GM23338 (cell line): ENCODE measurements at regions not wholly inside any gene's neighbourhood (a gene's known extent, or its start where the extent isn't known, plus 50 kb on each side); places are given as distances from the start of the nearest gene placed in this dataset.
"Not testable (repeated sequence)": the region's sequence is repeated elsewhere in the genome, so short reads cannot be mapped to it uniquely, and the experiment has no call there.

Source experiments
- ATAC-seq: fragments of 200-7000 bp; cut with Tn5 transposase; 3 replicates; pipeline ENCODE4 v1.9.1; 2020
- DNase-seq: peaks from one replicate; pipeline ENCODE4 v3.0.0-alpha.2; 2015; ENCODE audit warnings: low spot score
- H2AFZ ChIP-seq: fragments of 200-600 bp; sonication (generic); 2 replicates; pipeline ENCODE4 v1.8.0; 2016; ENCODE audit warnings: antibody characterized with exemption, mild to moderate bottlenecking, moderate library complexity
- H3F3A ChIP-seq: fragments of 200-600 bp; sonication (generic); replicated peaks from 2 replicates; pipeline ENCODE4 v1.8.0; 2017; ENCODE audit warnings: antibody characterized with exemption, mixed run types, low read depth
- H3K27ac ChIP-seq: fragments of 200-600 bp; sonication (generic); 2 replicates; pipeline ENCODE4 v1.6.1; 2016; ENCODE audit warnings: low read depth
- H3K27me3 ChIP-seq: fragments of 200-600 bp; sonication (generic); 2 replicates; pipeline ENCODE4 v1.8.0; 2016; ENCODE audit warnings: mild to moderate bottlenecking, mixed run types, moderate library complexity; ENCODE audit not compliant: insufficient read depth
- H3K36me3 ChIP-seq: fragments of 200-600 bp; sonication (generic); 2 replicates; pipeline ENCODE4 v1.8.0; 2016; ENCODE audit warnings: mild to moderate bottlenecking; ENCODE audit not compliant: insufficient read depth
- H3K4me1 ChIP-seq: fragments of 200-600 bp; sonication (generic); 2 replicates; pipeline ENCODE4 v1.8.0; 2016; ENCODE audit warnings: mild to moderate bottlenecking, moderate library complexity; ENCODE audit not compliant: insufficient read depth
- H3K4me2 ChIP-seq: fragments of 200-600 bp; sonication (generic); 2 replicates; pipeline ENCODE4 v1.7.1; 2017; ENCODE audit warnings: mixed run types
- H3K4me3 ChIP-seq: fragments of 200-600 bp; sonication (generic); 2 replicates; pipeline ENCODE4 v1.6.1; 2016; ENCODE audit warnings: mixed run types
- H3K79me2 ChIP-seq: fragments of 200-600 bp; sonication (generic); replicated peaks from 2 replicates; pipeline ENCODE4 v1.8.0; 2017; ENCODE audit warnings: mild to moderate bottlenecking; ENCODE audit not compliant: insufficient read depth
- H3K9me2 ChIP-seq: fragments of 200-600 bp; sonication (generic); 2 replicates; pipeline ENCODE4 v1.8.0; 2017; ENCODE audit not compliant: insufficient read depth
- H4K20me1 ChIP-seq: fragments of 200-600 bp; sonication (generic); replicated peaks from 2 replicates; pipeline ENCODE4 v1.8.0; 2017; ENCODE audit warnings: mild to moderate bottlenecking; ENCODE audit not compliant: insufficient read depth
- H3K27ac Mint-ChIP-seq: 2 replicates; pipeline ENCODE4 v1.8.0; 2020; ENCODE audit warnings: inconsistent platforms, mild to moderate bottlenecking, moderate library complexity, mixed read lengths
- H3K27me3 Mint-ChIP-seq: 3 replicates; pipeline ENCODE4 v1.8.0; 2022; ENCODE audit warnings: low read depth, mild to moderate bottlenecking, moderate library complexity, mixed read lengths, inconsistent platforms; ENCODE audit not compliant: insufficient read depth, poor library complexity
- H3K36me3 Mint-ChIP-seq: 3 replicates; pipeline ENCODE4 v1.8.0; 2021; ENCODE audit warnings: low read depth, mild to moderate bottlenecking, inconsistent platforms, moderate library complexity, mixed read lengths
- H3K4me1 Mint-ChIP-seq: 3 replicates; pipeline ENCODE4 v1.8.0; 2020; ENCODE audit warnings: mild to moderate bottlenecking, inconsistent platforms, mixed read lengths
- H3K4me3 Mint-ChIP-seq: 3 replicates; pipeline ENCODE4 v1.8.0; 2021; ENCODE audit warnings: moderate library complexity, mild to moderate bottlenecking, inconsistent platforms, mixed read lengths
- H3K9me3 Mint-ChIP-seq: 3 replicates; pipeline ENCODE4 v1.8.0; 2020; ENCODE audit warnings: moderate library complexity, mild to moderate bottlenecking, inconsistent platforms, mixed read lengths
- CTCF ChIP-seq, 2 experiments: fragments of 200-600 bp in 1 of 2; sonication (generic) in 1 of 2; conservative IDR thresholded peaks; 2 replicates each; pipeline versions ENCODE4 v1.5.1 to v1.6.1; 2016 to 2017; ENCODE audit warnings: antibody characterized with exemption in 2 of 2, low read depth in 2 of 2, mild to moderate bottlenecking in 2 of 2, moderate library complexity in 1 of 2
- ETS1 ChIP-seq: IDR thresholded peaks from 2 replicates; pipeline ENCODE4 v1.6.1; 2016; ENCODE audit warnings: antibody characterized with exemption
- JUNB ChIP-seq: IDR thresholded peaks from one replicate; pipeline ENCODE4 v1.6.1; 2016; ENCODE audit warnings: antibody characterized with exemption; ENCODE audit not compliant: unreplicated experiment
- NANOG ChIP-seq: IDR thresholded peaks from 2 replicates; pipeline ENCODE4 v1.6.1; 2016; ENCODE audit warnings: antibody characterized with exemption, borderline replicate concordance
- POLR2AphosphoS5 ChIP-seq: IDR thresholded peaks from 2 replicates; pipeline ENCODE4 v1.6.1; 2016; ENCODE audit warnings: antibody characterized with exemption, low read depth
- STAT1 ChIP-seq: IDR thresholded peaks from one replicate; pipeline ENCODE4 v1.6.1; 2016; ENCODE audit warnings: antibody characterized with exemption; ENCODE audit not compliant: unreplicated experiment
- ZNF331 ChIP-seq: fragments of 250-450 bp; sonication (Bioruptor Pico); IDR thresholded peaks from 2 replicates; pipeline ENCODE4 v1.5.0; 2020; ENCODE audit warnings: low read depth, mild to moderate bottlenecking, moderate library complexity
- TF ChIP-seq, protein P1 (sequence below): IDR thresholded peaks from one replicate; pipeline ENCODE4 v1.6.1; 2018; ENCODE audit warnings: antibody characterized with exemption; ENCODE audit not compliant: unreplicated experiment

- not testable (repeated sequence) for H3K4me3 Mint-ChIP-seq, H3K4me3 ChIP-seq, H3K27me3 Mint-ChIP-seq, H3K4me2 ChIP-seq, H3K27ac ChIP-seq, H2AFZ ChIP-seq, H3K9me3 Mint-ChIP-seq, ATAC-seq, H3F3A ChIP-seq, H4K20me1 ChIP-seq, H3K4me1 Mint-ChIP-seq, H3K27me3 ChIP-seq, DNase-seq, H3K9me2 ChIP-seq, H3K4me1 ChIP-seq, H3K79me2 ChIP-seq, H3K36me3 ChIP-seq, H3K27ac Mint-ChIP-seq, H3K36me3 Mint-ChIP-seq
These were observed 97.8 kb upstream of the MMADHC start for GRCh38 chr2:149685401-149685800.

- ATAC-seq (no peak), DNase-seq (no peak)
- H3K4me3 ChIP-seq = no peak overlapping the region
- no peak overlapping the region for H3K27ac ChIP-seq
- no peaks in the 10 kb centered on the region for H3K27me3 ChIP-seq
- no peaks in the 10 kb centered on the region for H3K36me3 ChIP-seq
- no peak overlapping the region for H3K4me2 ChIP-seq
- Mint-ChIP-seq H3K4me1 (no peaks in the 10 kb centered on the region), H3K36me3 (no peaks in the 10 kb centered on the region), H3K27me3 (no peaks in the 10 kb centered on the region), H3K27ac (no peak overlapping the region), H3K9me3 (no peaks in the 10 kb centered on the region), H3K4me3 (no peak overlapping the region)
- H4K20me1 ChIP-seq = no peaks in the 10 kb centered on the region
- no peaks in the 10 kb centered on the region; the same call in 1 of the 2 replicates for H3K9me2 ChIP-seq
- H2AFZ ChIP-seq = no peak overlapping the region
- no peaks in the 10 kb centered on the region for H3F3A ChIP-seq
- TF ChIP-seq JUNB (no peak), NANOG (no peak), ETS1 (no peak), POLR2AphosphoS5 (no peak)
- TF ChIP-seq, protein P1, sequence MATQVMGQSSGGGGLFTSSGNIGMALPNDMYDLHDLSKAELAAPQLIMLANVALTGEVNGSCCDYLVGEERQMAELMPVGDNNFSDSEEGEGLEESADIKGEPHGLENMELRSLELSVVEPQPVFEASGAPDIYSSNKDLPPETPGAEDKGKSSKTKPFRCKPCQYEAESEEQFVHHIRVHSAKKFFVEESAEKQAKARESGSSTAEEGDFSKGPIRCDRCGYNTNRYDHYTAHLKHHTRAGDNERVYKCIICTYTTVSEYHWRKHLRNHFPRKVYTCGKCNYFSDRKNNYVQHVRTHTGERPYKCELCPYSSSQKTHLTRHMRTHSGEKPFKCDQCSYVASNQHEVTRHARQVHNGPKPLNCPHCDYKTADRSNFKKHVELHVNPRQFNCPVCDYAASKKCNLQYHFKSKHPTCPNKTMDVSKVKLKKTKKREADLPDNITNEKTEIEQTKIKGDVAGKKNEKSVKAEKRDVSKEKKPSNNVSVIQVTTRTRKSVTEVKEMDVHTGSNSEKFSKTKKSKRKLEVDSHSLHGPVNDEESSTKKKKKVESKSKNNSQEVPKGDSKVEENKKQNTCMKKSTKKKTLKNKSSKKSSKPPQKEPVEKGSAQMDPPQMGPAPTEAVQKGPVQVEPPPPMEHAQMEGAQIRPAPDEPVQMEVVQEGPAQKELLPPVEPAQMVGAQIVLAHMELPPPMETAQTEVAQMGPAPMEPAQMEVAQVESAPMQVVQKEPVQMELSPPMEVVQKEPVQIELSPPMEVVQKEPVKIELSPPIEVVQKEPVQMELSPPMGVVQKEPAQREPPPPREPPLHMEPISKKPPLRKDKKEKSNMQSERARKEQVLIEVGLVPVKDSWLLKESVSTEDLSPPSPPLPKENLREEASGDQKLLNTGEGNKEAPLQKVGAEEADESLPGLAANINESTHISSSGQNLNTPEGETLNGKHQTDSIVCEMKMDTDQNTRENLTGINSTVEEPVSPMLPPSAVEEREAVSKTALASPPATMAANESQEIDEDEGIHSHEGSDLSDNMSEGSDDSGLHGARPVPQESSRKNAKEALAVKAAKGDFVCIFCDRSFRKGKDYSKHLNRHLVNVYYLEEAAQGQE = no peak
- H3K79me2 ChIP-seq = no peaks in the 10 kb centered on the region
- H3K4me1 ChIP-seq = no peaks in the 10 kb centered on the region
These were observed 91.7 kb upstream of the MMADHC start for GRCh38 chr2:149679286-149679685.

DNA sequence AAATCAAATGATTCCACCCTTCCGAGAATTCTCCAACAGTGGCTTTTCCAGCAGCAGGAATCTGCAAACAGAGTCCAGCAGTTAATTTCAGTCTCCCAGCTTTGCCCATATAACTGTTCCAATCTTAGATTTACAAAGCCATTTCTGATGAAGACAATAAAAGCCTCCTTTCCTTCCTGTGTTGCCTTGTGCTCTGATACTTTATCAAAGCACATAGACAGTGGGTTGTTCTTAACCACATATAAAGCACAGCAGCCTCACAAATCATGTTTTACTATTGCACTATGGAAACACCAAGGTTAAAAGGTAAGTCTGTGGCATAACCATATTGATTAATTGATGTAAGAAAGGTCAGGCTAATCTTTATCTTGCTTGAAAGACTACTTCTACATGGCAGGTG, 89.8 kb upstream of the MMADHC start:
- Histone ChIP-seq H3K27me3 (no peaks in the 10 kb centered on the region), H3K27ac (no peak overlapping the region), H2AFZ (no peak overlapping the region), H4K20me1 (no peaks in the 10 kb centered on the region), H3K36me3 (no peaks in the 10 kb centered on the region), H3K4me1 (no peaks in the 10 kb centered on the region), H3K79me2 (no peaks in the 10 kb centered on the region), H3K9me2 (no peaks in the 10 kb centered on the region), H3K4me2 (no peak overlapping the region), H3K4me3 (no peak overlapping the region), H3F3A (no peaks in the 10 kb centered on the region)
- no peak overlapping the region for H3K4me3 Mint-ChIP-seq
- H3K36me3 Mint-ChIP-seq = no peaks in the 10 kb centered on the region
- H3K4me1 Mint-ChIP-seq = no peaks in the 10 kb centered on the region
- no peaks in the 10 kb centered on the region for H3K27me3 Mint-ChIP-seq
- H3K9me3 Mint-ChIP-seq = no peaks in the 10 kb centered on the region
- no peak for ATAC-seq
- DNase-seq = no peak
- no peak overlapping the region for H3K27ac Mint-ChIP-seq
- TF ChIP-seq JUNB (no peak), ETS1 (no peak), STAT1 (no peak), CTCF (conservative IDR thresholded peaks at IDR 0.05; ENCODE audit: low read depth in 2 of 2) (no peak), ZNF331 (CRISPR knock-in tag) (no peak)
